NCI-H146 treated with DMSO at 0.1 percent for 48 hours (cell line): ENCODE measurements at regions not wholly inside any gene's neighbourhood (a gene's known extent, or its start where the extent isn't known, plus 50 kb on each side); places are given as distances from the start of the nearest gene placed in this dataset.

Experiments
- DNase-seq: peaks from one replicate; lab custom pipeline; 2025; ENCODE audit not compliant: unreplicated experiment; lab: John Stamatoyannopoulos, UW

GRCh38 chr20:59431014-59431413 lies 130.6 kb downstream of the EDN3 start:
- DNase-seq = no peak

GRCh38 chr20:59434960-59435359 lies 134.5 kb downstream of the EDN3 start:
- DNase-seq = no peak

- DNase-seq = no peak
These were observed 135.1 kb downstream of the EDN3 start for GRCh38 chr20:59435518-59435917.

GRCh38 chr20:59437601-59438031 lies 137.2 kb downstream of the EDN3 start:
- DNase-seq = no peak

GRCh38 chr20:59438201-59438600 lies 137.8 kb downstream of the EDN3 start:
- no peak for DNase-seq

GRCh38 chr20:59439243-59439642 lies 138.8 kb downstream of the EDN3 start:
- DNase-seq = no peak

GRCh38 chr20:59441306-59441705 lies 140.9 kb downstream of the EDN3 start:
- DNase-seq = no peak

- DNase-seq = no peak
These were observed 141.7 kb downstream of the EDN3 start for GRCh38 chr20:59441860-59442810.

GRCh38 chr20:59443550-59443949 lies 143.1 kb downstream of the EDN3 start:
- DNase-seq = no peak

GRCh38 chr20:59446376-59446775 lies 146.0 kb downstream of the EDN3 start:
- no peak for DNase-seq

- DNase-seq = no peak
These were observed 147.8 kb downstream of the EDN3 start for GRCh38 chr20:59448196-59448595.

GRCh38 chr20:59448851-59449444 lies 148.5 kb downstream of the EDN3 start:
- no peak for DNase-seq

GRCh38 chr20:59451066-59451630 lies 150.7 kb downstream of the EDN3 start:
- no peak for DNase-seq

GRCh38 chr20:59451641-59452040 lies 151.2 kb downstream of the EDN3 start:
- DNase-seq = no peak

GRCh38 chr20:59452856-59453255 lies 151.5 kb upstream of the PHACTR3 start:
- DNase-seq = no peak

GRCh38 chr20:59453759-59454560 lies 150.4 kb upstream of the PHACTR3 start:
- DNase-seq = no peak

GRCh38 chr20:59455402-59456341 lies 148.7 kb upstream of the PHACTR3 start:
- no peak for DNase-seq

GRCh38 chr20:59456342-59457279 lies 147.7 kb upstream of the PHACTR3 start:
- no peak for DNase-seq

- no peak for DNase-seq
These were observed 145.7 kb upstream of the PHACTR3 start for GRCh38 chr20:59458645-59459044.
